IPS-18a (cell line): ENCODE measurements at regions not wholly inside any gene's neighbourhood (a gene's known extent, or its start where the extent isn't known, plus 50 kb on each side); places are given as distances from the start of the nearest gene placed in this dataset.

Experiments used
- H3K27ac ChIP-seq: one replicate; pipeline ENCODE4 v1.5.1; 2013; ENCODE audit warnings: low read length
- H3K27me3 ChIP-seq: one replicate; pipeline ENCODE4 v1.6.1; 2013; ENCODE audit warnings: mild to moderate bottlenecking, low read length; ENCODE audit not compliant: control insufficient read depth, insufficient read depth
- H3K36me3 ChIP-seq: one replicate; pipeline ENCODE4 v1.6.1; 2013; ENCODE audit warnings: low read depth, low read length; ENCODE audit not compliant: control insufficient read depth
- H3K4me1 ChIP-seq: one replicate; pipeline ENCODE4 v1.6.1; 2013; ENCODE audit warnings: low read depth, low read length; ENCODE audit not compliant: control insufficient read depth
- H3K4me3 ChIP-seq: one replicate; pipeline ENCODE4 v1.5.1; 2013; ENCODE audit warnings: low read length
- H3K9ac ChIP-seq: one replicate; pipeline ENCODE4 v1.6.1; 2013; ENCODE audit warnings: mild to moderate bottlenecking, low read length, moderate library complexity
- H3K9me3 ChIP-seq: one replicate; pipeline ENCODE4 v1.6.1; 2013; ENCODE audit warnings: low read depth, low read length; ENCODE audit not compliant: control insufficient read depth

DNA sequence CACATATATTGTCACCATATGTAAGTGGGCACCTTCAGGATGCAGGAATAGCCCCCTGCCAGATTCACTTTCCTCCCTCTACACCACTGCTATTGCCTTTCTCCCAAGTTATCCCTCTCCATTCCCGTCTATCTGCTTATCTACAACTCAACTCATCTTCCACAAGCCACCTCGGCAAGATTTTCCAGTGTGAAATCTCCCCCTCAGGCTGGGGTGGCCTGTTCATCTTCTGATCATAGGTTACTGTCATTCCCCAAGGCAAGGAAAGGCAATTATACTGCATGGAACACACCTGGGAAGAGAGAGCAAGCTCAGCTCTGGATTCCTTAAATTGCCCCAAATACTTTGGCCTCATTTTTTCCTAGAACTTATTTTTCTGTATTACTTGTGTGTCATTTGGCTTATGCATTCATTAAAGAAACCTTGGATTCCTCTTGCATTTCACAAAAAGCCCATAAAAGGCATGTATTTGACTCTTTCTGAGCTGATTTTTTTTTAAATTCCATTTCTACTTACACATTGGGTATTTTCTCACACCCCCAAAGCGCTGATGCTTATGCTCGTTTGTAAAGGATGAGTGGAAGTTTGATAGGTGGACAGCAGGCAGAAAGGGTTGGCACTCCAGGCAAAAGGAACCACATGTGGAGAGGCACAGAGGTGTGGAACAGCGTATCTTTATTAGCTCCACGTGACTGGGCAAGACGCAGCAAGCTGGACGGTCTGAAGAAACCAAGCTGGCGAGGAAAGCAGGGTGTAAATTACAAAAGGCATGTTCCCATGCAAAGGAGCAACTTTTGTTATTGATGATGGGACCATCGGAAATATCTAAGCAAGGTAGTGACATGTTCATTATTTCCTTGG lies 169.7 kb upstream of the RAB4A start:
- Histone ChIP-seq H3K9ac (no peak overlapping the region), H3K36me3 (no peaks in the 10 kb centered on the region), H3K4me1 (peaks cover 4% of the 10 kb centered on the region), H3K27ac (no peak overlapping the region), H3K4me3 (no peak overlapping the region), H3K9me3 (no peaks in the 10 kb centered on the region), H3K27me3 (no peaks in the 10 kb centered on the region)

DNA sequence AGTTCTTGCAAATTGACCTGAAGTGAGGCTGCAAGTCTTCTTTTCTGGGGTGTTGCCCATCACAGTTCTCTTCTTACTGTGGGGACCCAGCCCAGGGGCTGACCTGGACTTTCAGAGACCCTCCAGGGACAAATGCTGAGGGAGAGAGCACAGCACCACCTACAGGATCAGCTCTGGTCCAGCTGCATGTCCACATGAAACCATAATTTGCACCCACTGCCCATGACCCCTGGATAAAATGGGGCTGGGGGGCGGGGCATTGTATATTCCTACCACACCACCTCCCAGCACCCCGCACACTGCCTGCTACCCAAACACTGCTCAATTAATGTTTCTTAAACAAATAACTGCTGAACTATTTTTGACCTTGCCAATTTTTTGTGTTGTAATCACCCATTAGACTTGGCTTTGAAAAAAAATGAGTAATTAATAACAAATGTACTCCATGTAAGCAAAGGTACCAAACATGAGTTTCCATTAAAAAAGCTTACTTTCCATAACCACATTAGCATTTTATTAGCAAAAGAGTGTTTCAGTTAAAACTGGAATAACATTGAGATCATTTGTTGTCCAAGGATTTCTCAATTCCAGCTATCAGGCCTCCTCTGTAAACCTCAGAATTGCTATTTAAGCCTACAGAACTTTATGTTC lies 168.0 kb upstream of the RAB4A start:
- Histone ChIP-seq H3K9ac (no peak overlapping the region), H3K36me3 (no peaks in the 10 kb centered on the region), H3K4me1 (no peaks in the 10 kb centered on the region), H3K27me3 (no peaks in the 10 kb centered on the region), H3K9me3 (no peaks in the 10 kb centered on the region), H3K4me3 (no peak overlapping the region), H3K27ac (no peak overlapping the region)

DNA sequence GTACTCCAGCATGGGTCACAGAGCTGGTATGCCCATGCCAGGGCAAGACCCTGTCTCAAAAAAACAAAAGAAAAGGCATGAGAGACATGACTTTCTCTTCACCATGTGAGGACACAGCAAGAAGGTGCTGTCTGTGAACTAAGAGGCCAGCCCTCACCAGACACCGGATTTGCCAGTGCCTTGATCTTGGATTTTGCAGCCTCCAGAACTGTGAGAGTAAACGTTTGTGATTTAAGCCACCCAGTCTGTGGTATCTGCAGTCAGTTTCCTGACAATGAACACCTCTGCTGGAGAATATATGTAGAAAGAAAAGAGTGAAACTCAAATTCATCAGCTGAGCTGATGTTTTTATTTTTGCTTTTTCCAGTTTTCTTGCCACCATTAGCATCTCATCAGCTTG lies 166.3 kb upstream of the RAB4A start:
- peaks cover 6% of the 10 kb centered on the region for H3K4me1 ChIP-seq
- H3K9me3 ChIP-seq, result no peaks in the 10 kb centered on the region
- no peaks in the 10 kb centered on the region for H3K36me3 ChIP-seq
- H3K4me3 ChIP-seq, result no peak overlapping the region
- H3K9ac ChIP-seq, result no peak overlapping the region
- no peak overlapping the region for H3K27ac ChIP-seq
- no peaks in the 10 kb centered on the region for H3K27me3 ChIP-seq

DNA sequence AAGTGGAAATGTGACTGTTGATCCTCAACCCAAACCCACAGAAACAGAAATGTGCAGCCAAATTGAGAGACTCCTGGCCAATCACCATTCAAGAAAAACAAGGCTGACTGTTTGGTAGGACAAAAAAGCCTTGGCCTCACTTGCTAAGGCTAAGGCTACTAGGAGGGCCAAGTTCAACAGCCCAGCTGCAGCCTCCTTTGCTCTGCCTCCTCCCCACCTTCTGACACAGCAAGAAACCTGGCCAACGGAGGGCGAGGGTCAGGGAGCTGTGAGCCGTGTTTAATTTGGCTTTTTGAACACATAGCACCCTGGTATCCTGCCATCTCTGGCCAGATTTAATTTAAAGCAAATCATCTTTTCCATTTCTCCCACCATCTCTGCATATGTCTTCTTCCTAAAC lies 165.8 kb upstream of the RAB4A start:
- H3K36me3 ChIP-seq, result no peaks in the 10 kb centered on the region
- H3K4me3 ChIP-seq, result no peak overlapping the region
- H3K27me3 ChIP-seq, result no peaks in the 10 kb centered on the region
- no peak overlapping the region for H3K27ac ChIP-seq
- peaks cover 6% of the 10 kb centered on the region for H3K4me1 ChIP-seq
- no peaks in the 10 kb centered on the region for H3K9me3 ChIP-seq
- H3K9ac ChIP-seq, result no peak overlapping the region

DNA sequence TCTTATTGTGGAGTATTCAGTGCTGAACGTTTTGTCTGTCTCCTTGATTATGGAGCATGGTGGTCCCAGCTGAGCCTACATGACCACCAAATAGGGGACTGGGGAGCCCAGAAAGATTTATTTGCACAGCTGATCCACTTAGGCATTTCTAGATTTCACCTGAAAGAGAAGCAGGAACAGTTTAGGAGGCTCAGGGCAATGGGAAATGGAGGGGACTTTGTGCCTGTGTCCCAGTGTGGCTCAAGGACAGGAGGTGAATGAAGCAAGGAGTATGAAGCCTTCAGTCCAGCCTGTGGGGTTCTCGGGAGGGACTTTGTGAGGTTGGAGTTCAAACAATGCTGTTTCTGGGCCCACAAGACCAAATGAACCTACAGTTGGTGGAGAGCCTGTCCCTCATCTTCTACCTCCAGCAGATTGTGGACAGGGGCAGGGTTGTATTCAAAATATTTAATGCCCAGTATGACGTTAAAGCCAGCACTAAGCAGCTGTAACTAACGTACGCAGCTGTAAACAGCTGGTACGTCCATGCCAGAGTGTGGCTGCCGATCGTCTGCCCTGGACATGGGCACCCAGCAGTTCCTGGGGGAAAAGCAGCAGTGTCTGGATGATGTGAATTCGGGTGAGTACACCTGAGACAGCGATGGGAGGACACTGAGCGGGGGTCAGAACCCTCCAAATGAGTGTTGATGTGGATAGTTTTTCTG lies 164.9 kb upstream of the RAB4A start:
- Histone ChIP-seq H3K4me1 (peaks cover 6% of the 10 kb centered on the region), H3K4me3 (no peak overlapping the region), H3K9me3 (no peaks in the 10 kb centered on the region), H3K9ac (no peak overlapping the region), H3K27me3 (no peaks in the 10 kb centered on the region), H3K27ac (no peak overlapping the region), H3K36me3 (no peaks in the 10 kb centered on the region)

DNA sequence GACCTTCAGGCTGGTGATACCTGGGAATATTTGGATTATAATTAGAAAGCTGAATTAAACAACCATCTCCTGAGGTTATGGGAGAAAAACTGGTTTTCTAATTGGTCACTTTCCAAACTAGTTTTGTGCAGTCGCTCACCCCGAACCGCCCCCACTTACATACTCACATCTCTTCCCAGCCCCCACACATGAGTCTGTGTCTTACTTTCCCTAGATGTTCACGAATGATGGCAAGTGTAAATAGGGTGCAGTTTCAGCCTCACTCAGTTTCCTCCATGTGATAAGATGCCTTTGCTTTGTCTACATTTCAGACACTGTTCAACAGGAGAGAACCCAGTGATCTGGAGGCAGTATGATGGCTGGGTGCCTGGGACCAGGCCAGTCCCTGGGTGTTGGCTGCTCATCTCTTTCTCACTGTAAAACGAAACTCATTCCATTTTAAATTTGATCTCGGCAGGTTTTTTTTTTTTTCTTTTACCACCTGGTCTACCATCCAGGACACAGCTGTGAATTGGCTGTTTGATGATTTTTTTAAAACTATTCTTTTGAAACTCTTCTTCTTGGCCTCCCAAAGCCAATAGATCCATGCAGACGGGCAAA lies 164.3 kb upstream of the RAB4A start:
- Histone ChIP-seq H3K27me3 (no peaks in the 10 kb centered on the region), H3K4me3 (no peak overlapping the region), H3K9ac (no peak overlapping the region), H3K4me1 (peaks cover 6% of the 10 kb centered on the region), H3K9me3 (no peaks in the 10 kb centered on the region), H3K27ac (no peak overlapping the region), H3K36me3 (no peaks in the 10 kb centered on the region)

DNA sequence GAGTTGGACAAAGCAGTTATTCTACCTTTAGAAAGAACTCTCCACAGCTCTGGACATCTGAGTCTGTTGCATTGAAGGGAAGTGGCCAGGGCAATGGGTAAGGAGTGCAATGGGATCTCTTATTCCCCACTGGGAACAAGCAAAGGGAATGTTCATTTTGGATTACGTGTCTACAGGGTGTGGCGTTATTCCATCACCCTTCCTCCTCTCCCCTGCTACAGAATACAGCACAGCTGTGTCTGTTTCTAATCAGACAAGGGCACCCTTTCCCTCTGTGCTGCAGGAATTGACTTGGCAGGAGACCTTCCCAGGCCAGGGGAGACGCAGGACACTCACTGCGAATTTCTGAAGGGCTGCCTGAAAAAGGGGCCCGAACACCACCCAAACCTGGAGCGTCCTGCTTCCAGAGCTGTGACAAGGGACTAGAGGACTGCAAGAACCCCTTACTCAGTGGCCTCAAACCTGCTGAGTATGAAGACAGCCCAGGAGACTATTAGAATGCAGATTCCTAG lies 163.6 kb upstream of the RAB4A start:
- no peaks in the 10 kb centered on the region for H3K9me3 ChIP-seq
- no peak overlapping the region for H3K9ac ChIP-seq
- no peak overlapping the region for H3K4me3 ChIP-seq
- peaks cover 6% of the 10 kb centered on the region for H3K4me1 ChIP-seq
- H3K27ac ChIP-seq, result no peak overlapping the region
- no peaks in the 10 kb centered on the region for H3K27me3 ChIP-seq
- H3K36me3 ChIP-seq, result no peaks in the 10 kb centered on the region

DNA sequence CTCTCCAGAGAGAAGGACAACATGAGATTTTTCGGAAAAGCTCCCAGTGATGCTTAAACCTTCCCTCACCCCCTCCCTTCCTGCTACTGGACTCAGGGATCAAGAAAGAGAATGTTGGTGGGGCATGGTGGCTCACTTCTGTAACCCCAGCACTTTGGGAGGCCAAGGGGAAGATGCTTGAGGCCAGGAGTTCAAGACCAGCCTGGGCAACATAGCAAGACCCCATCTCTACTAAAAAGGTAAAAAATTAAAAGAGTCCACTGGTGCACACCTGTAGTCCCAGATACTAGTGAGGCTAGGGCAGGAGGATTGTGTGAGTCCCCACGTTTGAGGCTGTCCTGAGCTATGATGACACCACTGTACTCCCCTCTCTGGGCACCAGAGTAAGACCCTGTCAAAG lies 162.9 kb upstream of the RAB4A start:
- no peak overlapping the region for H3K9ac ChIP-seq
- H3K36me3 ChIP-seq, result no peaks in the 10 kb centered on the region
- no peaks in the 10 kb centered on the region for H3K9me3 ChIP-seq
- H3K27ac ChIP-seq, result no peak overlapping the region
- peaks cover 6% of the 10 kb centered on the region for H3K4me1 ChIP-seq
- no peak overlapping the region for H3K4me3 ChIP-seq
- H3K27me3 ChIP-seq, result no peaks in the 10 kb centered on the region

DNA sequence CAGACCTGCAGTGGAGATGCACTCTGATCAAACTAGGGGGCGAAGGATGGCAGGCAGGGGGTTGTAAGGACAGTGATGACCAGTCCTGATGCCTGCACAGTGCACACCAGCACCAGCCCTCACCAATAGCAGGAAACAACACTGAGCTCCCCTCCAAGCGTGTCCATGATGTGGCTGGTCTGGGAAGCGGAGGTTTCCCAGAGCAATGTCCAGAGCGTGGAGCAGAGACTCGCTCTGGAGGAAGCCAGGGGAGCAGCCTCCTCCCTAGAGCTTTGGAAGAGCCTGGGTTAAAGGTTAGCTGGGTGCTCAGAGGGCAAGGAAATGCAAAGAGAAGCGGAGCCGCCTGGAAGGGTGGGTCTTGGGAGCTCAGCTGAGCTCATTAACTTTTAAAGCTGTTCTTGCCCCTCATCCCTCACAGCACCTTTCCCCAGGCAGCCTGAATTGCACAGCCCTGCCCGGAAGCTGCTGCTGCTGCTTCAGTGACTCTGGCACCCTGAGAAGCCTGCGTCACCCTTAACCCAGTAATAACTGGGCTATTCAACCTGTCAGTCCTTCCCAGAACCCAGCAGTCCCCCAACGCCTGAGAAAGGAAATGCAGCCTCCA lies 162.2 kb upstream of the RAB4A start:
- Histone ChIP-seq H3K27me3 (no peaks in the 10 kb centered on the region), H3K27ac (no peak overlapping the region), H3K4me1 (peaks cover 6% of the 10 kb centered on the region), H3K9ac (no peak overlapping the region), H3K4me3 (no peak overlapping the region), H3K36me3 (no peaks in the 10 kb centered on the region), H3K9me3 (no peaks in the 10 kb centered on the region)

DNA sequence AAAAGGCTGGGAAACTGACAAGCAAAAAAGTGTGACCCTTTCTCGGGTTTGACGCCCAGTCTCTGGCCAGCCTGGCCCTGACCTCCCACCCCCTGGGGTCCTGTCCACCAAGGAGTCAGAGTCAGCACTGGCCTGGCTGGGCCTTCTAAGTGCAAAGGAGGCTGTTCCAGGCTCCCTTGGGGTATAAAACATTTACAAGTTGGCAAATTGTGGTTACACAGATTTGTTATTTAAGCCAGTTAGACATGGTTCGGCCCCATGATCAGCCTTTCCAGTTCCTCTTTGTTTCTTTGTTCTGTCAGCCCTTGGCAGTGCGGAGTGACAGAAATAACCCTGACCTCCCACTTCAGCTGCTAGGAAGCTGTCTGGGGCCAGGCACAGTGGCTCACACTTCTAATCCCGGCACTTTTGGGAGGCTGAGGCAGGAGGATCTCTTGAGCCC lies 161.6 kb upstream of the RAB4A start:
- Histone ChIP-seq H3K36me3 (no peaks in the 10 kb centered on the region), H3K27ac (no peak overlapping the region), H3K4me1 (peaks cover 6% of the 10 kb centered on the region), H3K27me3 (peaks cover 5% of the 10 kb centered on the region), H3K9ac (no peak overlapping the region), H3K9me3 (no peaks in the 10 kb centered on the region), H3K4me3 (no peak overlapping the region)

DNA sequence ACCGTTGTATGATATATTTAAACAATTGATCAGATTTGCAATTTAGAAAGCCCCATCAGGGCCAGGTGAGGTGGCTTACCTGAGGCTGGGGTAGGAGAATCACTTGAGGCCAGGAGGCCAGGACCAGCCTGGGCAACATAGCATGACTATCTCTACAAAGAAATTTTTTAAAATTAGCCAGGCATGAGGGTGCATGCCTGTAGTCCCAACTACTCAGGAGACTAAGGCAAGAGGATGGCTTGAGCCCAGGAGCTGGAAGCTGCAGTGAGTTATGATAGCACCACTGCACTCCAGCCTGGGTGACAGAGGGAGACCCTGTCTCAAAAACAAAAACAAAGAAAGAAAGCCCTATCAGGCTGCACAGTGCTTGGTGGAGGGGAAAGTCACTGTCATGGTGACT lies 159.9 kb upstream of the RAB4A start:
- no peak overlapping the region for H3K27ac ChIP-seq
- no peaks in the 10 kb centered on the region for H3K36me3 ChIP-seq
- H3K4me1 ChIP-seq, result peaks cover 8% of the 10 kb centered on the region
- H3K9me3 ChIP-seq, result no peaks in the 10 kb centered on the region
- H3K9ac ChIP-seq, result no peak overlapping the region
- H3K27me3 ChIP-seq, result peaks cover 9% of the 10 kb centered on the region
- H3K4me3 ChIP-seq, result no peak overlapping the region
